HFFc6 (cell line): ENCODE measurements at regions not wholly inside any gene's neighbourhood (a gene's known extent, or its start where the extent isn't known, plus 50 kb on each side); places are given as distances from the start of the nearest gene placed in this dataset.
A peak's percentile ranks its signal among the peaks of the same experiment; 100 is the strongest.

Source experiments
- DNase-seq: peaks from one replicate; pipeline ENCODE4 v3.0.0-alpha.2; 2018
- H3K27ac Mint-ChIP-seq: 2 replicates; pipeline ENCODE4 v1.8.0; 2020; ENCODE audit warnings: mild to moderate bottlenecking, mixed read lengths
- H3K27me3 Mint-ChIP-seq: 2 replicates; pipeline ENCODE4 v1.8.0; 2021; ENCODE audit warnings: mild to moderate bottlenecking, moderate library complexity, mixed read lengths; ENCODE audit not compliant: insufficient read depth
- H3K36me3 Mint-ChIP-seq: 2 replicates; pipeline ENCODE4 v1.8.0; 2021; ENCODE audit warnings: low read depth, mixed read lengths
- H3K4me1 Mint-ChIP-seq: 2 replicates; pipeline ENCODE4 v1.8.0; 2020; ENCODE audit warnings: low read depth, mixed read lengths
- H3K4me3 Mint-ChIP-seq: 2 replicates; pipeline ENCODE4 v1.8.0; 2020; ENCODE audit warnings: mild to moderate bottlenecking, moderate library complexity, mixed read lengths
- H3K9me3 Mint-ChIP-seq: 2 replicates; pipeline ENCODE4 v1.8.0; 2020; ENCODE audit warnings: mild to moderate bottlenecking, mixed read lengths
- TF ChIP-seq, protein P1 (sequence below): fragments of 200-600 bp; sonication (generic); IDR thresholded peaks from 2 replicates; pipeline ENCODE4 v1.5.0; 2021; ENCODE audit warnings: antibody characterized with exemption, mild to moderate bottlenecking

DNA sequence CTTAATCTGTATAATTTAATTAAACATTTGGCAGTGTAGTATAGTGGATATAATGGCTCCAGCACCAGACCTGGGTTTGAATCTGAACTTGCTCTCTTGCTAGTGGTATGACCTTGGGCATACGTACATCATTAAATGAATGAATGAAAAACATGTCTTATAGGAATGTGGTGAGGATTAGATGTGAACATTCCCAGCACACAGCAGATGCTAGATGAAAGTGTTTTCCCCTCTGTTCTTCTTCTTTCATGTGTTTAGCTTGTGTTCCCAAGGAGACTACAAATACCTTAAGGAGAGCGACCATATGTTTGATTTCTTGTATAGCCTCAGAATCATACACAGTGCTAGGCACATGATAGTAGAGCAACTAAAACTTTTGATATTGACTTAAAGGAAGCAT, 56.5 kb downstream of the CT47B1 start:
- peaks cover 2% of the 10 kb centered on the region; the same call in 1 of the 2 replicates for H3K27me3 Mint-ChIP-seq
- no peak for DNase-seq
- H3K36me3 Mint-ChIP-seq, result no peaks in the 10 kb centered on the region
- TF ChIP-seq, protein P1, sequence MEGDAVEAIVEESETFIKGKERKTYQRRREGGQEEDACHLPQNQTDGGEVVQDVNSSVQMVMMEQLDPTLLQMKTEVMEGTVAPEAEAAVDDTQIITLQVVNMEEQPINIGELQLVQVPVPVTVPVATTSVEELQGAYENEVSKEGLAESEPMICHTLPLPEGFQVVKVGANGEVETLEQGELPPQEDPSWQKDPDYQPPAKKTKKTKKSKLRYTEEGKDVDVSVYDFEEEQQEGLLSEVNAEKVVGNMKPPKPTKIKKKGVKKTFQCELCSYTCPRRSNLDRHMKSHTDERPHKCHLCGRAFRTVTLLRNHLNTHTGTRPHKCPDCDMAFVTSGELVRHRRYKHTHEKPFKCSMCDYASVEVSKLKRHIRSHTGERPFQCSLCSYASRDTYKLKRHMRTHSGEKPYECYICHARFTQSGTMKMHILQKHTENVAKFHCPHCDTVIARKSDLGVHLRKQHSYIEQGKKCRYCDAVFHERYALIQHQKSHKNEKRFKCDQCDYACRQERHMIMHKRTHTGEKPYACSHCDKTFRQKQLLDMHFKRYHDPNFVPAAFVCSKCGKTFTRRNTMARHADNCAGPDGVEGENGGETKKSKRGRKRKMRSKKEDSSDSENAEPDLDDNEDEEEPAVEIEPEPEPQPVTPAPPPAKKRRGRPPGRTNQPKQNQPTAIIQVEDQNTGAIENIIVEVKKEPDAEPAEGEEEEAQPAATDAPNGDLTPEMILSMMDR, result no peak
- H3K4me1 Mint-ChIP-seq, result no peaks in the 10 kb centered on the region
- no peaks in the 10 kb centered on the region for H3K9me3 Mint-ChIP-seq
- no peak overlapping the region for H3K4me3 Mint-ChIP-seq
- H3K27ac Mint-ChIP-seq, result no peak overlapping the region

DNA sequence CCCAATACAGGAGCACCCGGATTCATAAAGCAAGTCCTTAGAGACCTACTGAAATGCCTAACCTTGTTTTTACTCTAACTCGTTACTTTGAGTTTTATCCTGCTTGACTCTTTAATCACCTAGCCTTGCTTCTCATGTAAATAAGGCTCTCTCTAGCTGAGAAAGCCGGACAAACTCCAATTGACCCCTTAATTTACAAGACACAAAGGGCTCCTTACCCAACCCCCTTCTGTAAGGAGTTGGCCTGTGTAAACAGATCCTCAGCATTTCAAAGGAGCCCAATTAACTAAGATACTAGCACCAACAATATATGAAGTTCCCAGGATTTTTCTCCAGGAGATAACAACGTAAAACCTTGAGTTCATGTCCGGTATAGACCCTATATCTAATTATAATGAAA, 61.7 kb downstream of the CT47B1 start:
- no peak for DNase-seq
- no peaks in the 10 kb centered on the region for H3K9me3 Mint-ChIP-seq
- TF ChIP-seq, protein P1, result no peak
- H3K36me3 Mint-ChIP-seq, result no peaks in the 10 kb centered on the region
- H3K27ac Mint-ChIP-seq, result no peak overlapping the region
- H3K27me3 Mint-ChIP-seq, result peaks cover 6% of the 10 kb centered on the region; the same call in 1 of the 2 replicates
- H3K4me1 Mint-ChIP-seq, result no peaks in the 10 kb centered on the region
- H3K4me3 Mint-ChIP-seq, result no peak overlapping the region

DNA sequence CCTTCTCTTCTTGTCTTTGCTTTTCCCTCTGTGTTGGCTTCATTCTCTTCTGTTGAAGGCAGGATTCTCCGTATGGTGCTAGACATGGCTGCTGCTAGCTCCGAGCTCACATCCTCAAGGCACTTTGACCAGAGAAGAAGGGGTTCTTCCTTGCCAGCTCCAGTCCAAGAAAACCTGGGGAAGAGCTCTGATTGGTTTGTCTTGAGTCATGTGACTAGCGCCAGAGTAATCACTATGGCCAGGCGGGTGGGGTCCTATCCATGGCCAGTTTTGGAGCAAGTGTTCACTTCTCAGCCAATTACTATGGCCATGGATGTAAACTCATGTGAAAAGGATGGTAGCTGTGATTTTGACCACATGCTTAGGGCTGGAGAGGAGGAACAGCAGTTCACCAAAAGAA, 74.2 kb downstream of the CT47B1 start:
- Mint-ChIP-seq H3K4me3 (no peak overlapping the region), H3K4me1 (peaks cover 13% of the 10 kb centered on the region), H3K9me3 (no peaks in the 10 kb centered on the region), H3K27ac (no peak overlapping the region), H3K27me3 (no peaks in the 10 kb centered on the region), H3K36me3 (no peaks in the 10 kb centered on the region)
- no peak for DNase-seq
- TF ChIP-seq, protein P1, result no peak

DNA sequence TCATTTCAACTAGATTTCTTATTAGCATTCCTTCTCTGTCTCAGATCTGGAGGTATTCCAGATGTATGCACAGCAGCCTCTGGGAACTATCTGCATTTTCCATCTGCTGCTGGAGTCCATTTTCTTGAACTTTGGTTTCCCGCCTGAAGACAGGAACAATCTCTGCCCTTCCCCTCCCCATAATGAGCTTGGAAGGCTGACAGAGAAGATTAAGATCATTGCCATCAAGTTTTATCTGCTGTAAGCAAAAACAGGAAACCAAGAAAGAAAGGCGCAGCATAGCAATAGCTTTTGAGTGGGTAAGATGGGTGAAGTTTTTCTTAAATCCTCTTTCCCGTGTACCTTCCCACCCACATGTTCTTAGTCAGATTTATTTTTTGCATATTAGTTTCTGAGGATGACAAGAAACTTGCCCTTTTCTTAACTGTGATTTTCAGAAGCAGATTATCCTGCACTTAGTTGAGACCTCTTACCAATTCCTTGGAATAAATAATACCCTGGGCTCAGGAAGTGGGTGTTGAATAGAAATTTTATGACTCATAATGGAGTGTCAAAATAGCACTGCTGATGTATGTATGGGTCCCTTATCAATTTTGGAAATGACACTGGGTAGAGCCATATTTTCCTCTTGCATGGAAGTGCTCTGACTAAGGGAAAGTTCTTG, 78.3 kb downstream of the CT47B1 start:
- TF ChIP-seq, protein P1, result no peak
- Mint-ChIP-seq H3K27me3 (no peaks in the 10 kb centered on the region), H3K27ac (peak overlapping the region; percentile 54), H3K4me1 (peaks cover 42% of the 10 kb centered on the region), H3K36me3 (no peaks in the 10 kb centered on the region), H3K9me3 (no peaks in the 10 kb centered on the region), H3K4me3 (no peak overlapping the region)
- DNase-seq, result no peak

DNA sequence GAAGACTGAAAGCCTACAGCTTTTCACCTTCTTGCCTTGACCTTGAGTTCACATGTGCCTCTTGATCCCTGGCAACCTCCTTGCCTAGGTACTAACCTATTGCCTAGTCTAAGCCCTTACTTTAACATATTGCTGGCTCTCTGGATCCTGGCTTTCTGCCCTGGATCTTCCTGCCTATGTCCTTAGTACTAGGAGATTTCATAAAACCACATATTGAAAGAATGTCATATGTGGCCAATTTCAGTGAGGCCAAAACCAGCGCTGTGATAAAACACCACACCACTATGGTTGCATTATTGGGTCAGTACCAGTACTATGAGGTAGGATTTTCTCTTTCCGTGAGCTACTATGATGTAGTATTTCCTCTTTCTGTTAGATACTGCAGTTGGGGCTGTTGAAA, 80.4 kb downstream of the CT47B1 start:
- no peaks in the 10 kb centered on the region for H3K36me3 Mint-ChIP-seq
- DNase-seq, result no peak
- TF ChIP-seq, protein P1, result no peak
- H3K4me1 Mint-ChIP-seq, result peaks cover 56% of the 10 kb centered on the region
- H3K9me3 Mint-ChIP-seq, result no peaks in the 10 kb centered on the region
- no peaks in the 10 kb centered on the region; the same call in 1 of the 2 replicates for H3K27me3 Mint-ChIP-seq
- no peak overlapping the region for H3K4me3 Mint-ChIP-seq
- peak overlapping the region; percentile 24; the same call in 1 of the 2 replicates for H3K27ac Mint-ChIP-seq
